ENCODE measurements at regions not wholly inside any gene's neighbourhood (a gene's known extent, or its start where the extent isn't known, plus 50 kb on each side); places are given as distances from the start of the nearest gene placed in this dataset.

- Histone ChIP-seq H3K9ac (ENCODE audit: extremely low read depth, low read length, poor library complexity, severe bottlenecking) (no peak overlapping the region), H3K4me3 (ENCODE audit: low read length) (no peak overlapping the region), H3K9me3 (ENCODE audit: control insufficient read depth, low read length) (no peaks in the 10 kb centered on the region), H3K27ac (ENCODE audit: low read depth, low read length) (no peak overlapping the region), H3K4me1 (ENCODE audit: control insufficient read depth, insufficient read depth, low read length) (no peaks in the 10 kb centered on the region), H3K36me3 (ENCODE audit: control insufficient read depth, insufficient read depth, low read length) (no peaks in the 10 kb centered on the region), H3K27me3 (ENCODE audit: control insufficient read depth, insufficient read depth, low read length, poor library complexity, severe bottlenecking) (peaks cover 16% of the 10 kb centered on the region)
- Mint-ChIP-seq H3K4me1 (no peaks in the 10 kb centered on the region), H3K4me3 (no peak overlapping the region), H3K27ac (no peak overlapping the region), H3K9me3 (peaks cover under 1% of the 10 kb centered on the region), H3K27me3 (ENCODE audit: insufficient read depth) (peaks cover 40% of the 10 kb centered on the region), H3K36me3 (ENCODE audit: low read depth) (no peaks in the 10 kb centered on the region)
- no peak for TF ChIP-seq CTCF (conservative IDR thresholded peaks at IDR 0.05)
- 66 to 79% methylated on average over 5 of the region's 5 CpGs for WGBS, 2 experiments (ENCODE audit: insufficient coverage in 1 of 2, insufficient read length in 1 of 2)
- DNase-seq: peak; percentile 71
Observed at GRCh38 chr9:97786341-97786740, 66.7 kb upstream of the FOXE1 start.

DNA sequence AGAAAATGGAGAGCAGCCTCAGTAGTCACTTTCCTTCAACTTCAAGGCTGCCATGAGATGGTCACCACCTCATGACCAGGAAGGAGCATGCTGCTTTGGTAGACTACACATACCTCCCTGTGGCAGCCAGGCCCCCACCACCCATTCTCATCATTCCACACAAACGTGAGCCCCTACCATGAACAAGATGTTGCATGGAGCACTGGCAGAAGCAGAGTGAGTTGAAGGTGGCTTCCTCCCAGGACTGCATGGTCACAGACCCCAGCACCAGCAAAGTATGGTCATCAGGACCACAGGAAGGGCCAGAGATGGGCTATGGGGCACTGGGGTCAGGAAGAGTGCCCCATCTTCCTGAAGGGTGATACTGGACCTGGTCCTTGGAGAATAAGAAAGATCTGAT, 65.5 kb upstream of the FOXE1 start:
- no peaks in the 10 kb centered on the region for H3K4me1 ChIP-seq (ENCODE audit: control insufficient read depth, insufficient read depth, low read length)
- DNase-seq: no peak
- H3K27ac ChIP-seq (ENCODE audit: low read depth, low read length): no peak overlapping the region
- 83 to 95% methylated on average over 1 of the region's 1 CpG for WGBS, 2 experiments (ENCODE audit: insufficient coverage in 1 of 2, insufficient read length in 1 of 2)
- H3K27me3 ChIP-seq (ENCODE audit: control insufficient read depth, insufficient read depth, low read length, poor library complexity, severe bottlenecking): peaks cover 16% of the 10 kb centered on the region
- no peaks in the 10 kb centered on the region for H3K9me3 Mint-ChIP-seq
- no peak overlapping the region for H3K4me3 Mint-ChIP-seq
- no peak overlapping the region for H3K27ac Mint-ChIP-seq
- H3K4me3 ChIP-seq (ENCODE audit: low read length): no peak overlapping the region
- TF ChIP-seq CTCF (conservative IDR thresholded peaks at IDR 0.05): no peak
- H3K27me3 Mint-ChIP-seq (ENCODE audit: insufficient read depth): peaks cover 35% of the 10 kb centered on the region
- H3K4me1 Mint-ChIP-seq: no peaks in the 10 kb centered on the region
- no peak overlapping the region for H3K9ac ChIP-seq (ENCODE audit: extremely low read depth, low read length, poor library complexity, severe bottlenecking)
- H3K36me3 ChIP-seq (ENCODE audit: control insufficient read depth, insufficient read depth, low read length): no peaks in the 10 kb centered on the region
- H3K9me3 ChIP-seq (ENCODE audit: control insufficient read depth, low read length): no peaks in the 10 kb centered on the region
- no peaks in the 10 kb centered on the region for H3K36me3 Mint-ChIP-seq (ENCODE audit: low read depth)

DNA sequence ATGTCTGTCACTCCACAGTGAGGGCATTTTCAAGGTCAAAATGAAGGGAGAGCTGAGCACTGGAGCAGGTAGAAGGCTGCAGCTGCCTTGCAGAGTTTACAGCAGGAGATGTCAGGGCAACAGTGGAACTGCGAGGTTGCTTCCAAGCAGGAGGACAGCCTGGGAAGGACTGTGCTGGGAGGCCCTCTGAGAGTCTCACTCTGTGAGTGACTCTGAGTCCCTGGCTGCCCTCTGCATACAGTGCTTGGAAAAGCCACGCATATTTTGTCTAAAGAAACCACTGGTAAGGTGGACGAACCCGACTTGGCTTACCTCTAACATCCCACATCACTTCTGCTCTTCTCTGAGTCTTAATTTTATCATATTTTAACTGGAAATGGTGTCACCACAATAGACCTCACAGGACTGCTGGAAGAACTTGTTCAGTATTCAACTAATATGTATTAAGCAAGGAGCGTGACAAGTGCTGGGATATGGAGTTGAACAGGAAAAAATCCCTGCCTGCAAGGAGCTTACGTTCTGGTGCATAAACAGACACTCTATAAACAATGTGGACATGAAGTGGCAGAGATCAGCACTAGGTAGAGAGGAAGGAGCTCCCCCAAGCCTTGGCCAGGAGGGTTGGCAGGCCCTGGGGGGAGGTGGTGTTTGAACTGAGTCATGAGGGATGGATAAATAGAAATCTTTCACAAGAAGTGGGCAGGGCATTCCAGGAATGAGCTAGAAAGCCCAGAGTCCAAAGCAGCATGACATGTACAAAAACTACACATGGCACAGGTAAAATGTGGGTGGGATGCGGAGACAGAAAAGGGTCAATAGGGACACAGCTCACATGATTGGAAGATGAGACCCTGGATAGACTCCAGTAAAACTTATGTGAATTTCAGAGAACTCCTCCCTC, 64.0 kb upstream of the FOXE1 start:
- TF ChIP-seq CTCF (conservative IDR thresholded peaks at IDR 0.05): no peak
- Histone ChIP-seq H3K27me3 (ENCODE audit: control insufficient read depth, insufficient read depth, low read length, poor library complexity, severe bottlenecking) (peaks cover 16% of the 10 kb centered on the region), H3K27ac (ENCODE audit: low read depth, low read length) (no peak overlapping the region), H3K9me3 (ENCODE audit: control insufficient read depth, low read length) (peaks cover 2% of the 10 kb centered on the region), H3K36me3 (ENCODE audit: control insufficient read depth, insufficient read depth, low read length) (no peaks in the 10 kb centered on the region), H3K4me1 (ENCODE audit: control insufficient read depth, insufficient read depth, low read length) (no peaks in the 10 kb centered on the region), H3K4me3 (ENCODE audit: low read length) (no peak overlapping the region), H3K9ac (ENCODE audit: extremely low read depth, low read length, poor library complexity, severe bottlenecking) (no peak overlapping the region)
- Mint-ChIP-seq H3K36me3 (ENCODE audit: low read depth) (no peaks in the 10 kb centered on the region), H3K27ac (no peak overlapping the region), H3K4me1 (no peaks in the 10 kb centered on the region), H3K4me3 (no peak overlapping the region), H3K27me3 (ENCODE audit: insufficient read depth) (peaks cover 30% of the 10 kb centered on the region), H3K9me3 (no peaks in the 10 kb centered on the region)
- WGBS, 2 experiments (ENCODE audit: insufficient coverage in 1 of 2, insufficient read length in 1 of 2): 88 to 93% methylated on average over 5 to 7 of the region's 7 CpGs
- DNase-seq: no peak

All from endodermal cell (in vitro differentiated cells).